ENCODE measurements at regions not wholly inside any gene's neighbourhood (a gene's known extent, or its start where the extent isn't known, plus 50 kb on each side); places are given as distances from the start of the nearest gene placed in this dataset.

DNA sequence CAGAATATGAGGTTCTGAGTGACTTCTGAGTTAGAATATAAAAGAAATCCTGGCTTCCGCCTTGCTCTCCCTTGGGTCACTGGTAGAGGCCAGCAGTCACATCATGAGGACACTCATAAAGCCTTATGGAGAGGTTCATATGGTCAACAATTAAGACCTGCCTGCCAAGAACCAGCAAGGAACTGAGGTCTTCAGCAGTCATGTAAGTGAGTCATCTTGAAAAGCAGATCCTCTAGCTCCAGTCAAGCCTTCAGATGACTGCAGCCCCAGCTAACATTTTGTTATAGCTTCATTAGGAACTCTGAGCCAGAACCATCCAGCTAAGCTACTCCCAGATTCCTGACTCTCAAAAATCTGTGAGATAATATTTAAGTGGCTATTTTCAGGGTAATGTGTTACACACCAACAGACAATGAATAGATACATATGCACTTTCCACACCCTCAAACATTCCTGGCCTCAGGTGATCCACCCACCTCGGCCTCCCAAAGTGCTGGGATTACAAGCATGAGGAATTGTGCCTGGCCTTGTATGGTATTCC lies 447.2 kb downstream of the SHQ1 start:
- no peak for DNase-seq (ENCODE audit: low read depth in 2 of 2)

GRCh38 chr3:72398781-72399180 lies 449.5 kb downstream of the SHQ1 start:
- DNase-seq (ENCODE audit: low read depth in 2 of 2): no peak

DNA sequence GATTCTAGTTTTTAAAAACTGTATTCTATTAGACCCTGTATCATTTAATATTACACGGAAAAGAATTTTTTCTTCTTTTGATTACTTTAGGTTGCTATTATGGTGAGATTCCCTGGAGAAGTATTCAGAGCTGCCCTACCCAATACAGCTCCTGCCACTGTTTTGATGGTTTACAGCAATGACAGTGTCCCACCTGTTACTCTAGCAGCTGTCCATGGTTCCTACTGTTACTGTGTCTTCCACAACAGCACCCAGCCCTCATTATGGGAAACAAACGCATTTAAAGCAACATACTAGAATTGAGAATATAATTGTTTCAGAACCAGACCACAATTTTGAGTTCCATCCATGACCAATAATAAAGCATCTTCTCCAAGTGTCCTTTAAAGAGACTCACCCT lies 450.7 kb downstream of the SHQ1 start:
- DNase-seq (ENCODE audit: low read depth in 2 of 2): no peak

DNA sequence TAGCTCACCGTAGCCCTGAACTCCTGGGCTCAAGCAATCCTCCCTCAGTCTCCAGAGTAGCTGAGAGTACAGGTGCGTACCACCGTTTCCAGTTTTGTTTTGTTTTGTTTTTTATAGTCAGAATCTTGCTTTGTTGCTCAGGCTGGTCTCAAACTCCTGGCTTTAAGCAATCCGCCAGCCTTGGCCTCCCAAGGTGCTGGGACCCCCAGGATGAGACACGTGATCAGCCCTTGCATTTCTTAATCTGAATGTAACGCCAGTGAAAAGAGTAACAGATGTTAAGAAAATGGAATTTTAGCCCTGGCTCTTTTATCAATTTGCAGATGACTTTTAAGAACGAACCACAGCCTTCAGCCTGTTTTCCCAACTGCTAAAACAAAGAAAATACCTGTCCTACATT lies 451.3 kb downstream of the SHQ1 start:
- no peak for DNase-seq (ENCODE audit: low read depth in 2 of 2)

DNA sequence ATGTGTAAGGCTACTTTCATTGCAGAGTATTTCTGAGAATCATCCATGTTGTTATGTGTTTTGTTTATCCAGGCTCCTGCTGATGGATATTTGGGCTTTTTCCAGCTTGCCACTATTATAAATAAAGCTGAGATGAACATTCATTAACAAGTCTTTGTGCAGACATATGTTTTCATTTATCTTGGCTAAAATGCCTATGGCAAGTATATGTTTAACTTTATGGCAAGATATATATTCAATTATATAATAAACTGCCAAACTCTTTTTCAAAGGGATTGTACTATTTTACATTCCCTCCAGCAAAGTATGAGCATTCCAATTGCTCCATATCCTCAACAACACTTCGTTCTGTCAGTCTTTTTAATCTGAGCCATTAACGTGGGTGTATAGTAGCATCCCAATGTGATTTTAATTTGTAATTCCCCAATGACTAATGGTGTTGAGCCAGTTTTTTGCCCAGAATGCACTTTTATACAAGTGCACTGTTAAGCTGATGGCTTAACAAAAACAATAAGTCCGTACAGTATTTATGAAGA lies 452.4 kb downstream of the SHQ1 start:
- DNase-seq (ENCODE audit: low read depth in 2 of 2): no peak

DNA sequence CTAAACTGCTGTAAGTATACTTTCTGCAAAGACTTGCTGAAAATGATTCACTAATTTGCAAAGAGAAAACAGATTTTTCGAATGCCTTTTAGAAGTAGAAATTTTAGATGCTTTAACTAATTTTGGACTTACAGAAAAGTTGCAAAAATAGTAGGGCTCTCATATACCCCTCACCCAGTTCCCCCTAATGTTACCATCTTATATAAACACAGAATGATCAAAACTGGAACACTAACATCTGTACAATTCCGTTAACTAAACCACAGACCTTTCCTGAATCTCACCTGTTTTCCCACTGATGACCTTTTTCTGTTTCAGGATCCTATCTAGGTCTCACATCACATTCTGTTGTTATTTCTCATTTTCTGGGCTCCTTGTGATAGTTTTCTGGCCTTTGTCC lies 454.8 kb downstream of the SHQ1 start:
- DNase-seq (ENCODE audit: low read depth in 2 of 2): no peak

DNA sequence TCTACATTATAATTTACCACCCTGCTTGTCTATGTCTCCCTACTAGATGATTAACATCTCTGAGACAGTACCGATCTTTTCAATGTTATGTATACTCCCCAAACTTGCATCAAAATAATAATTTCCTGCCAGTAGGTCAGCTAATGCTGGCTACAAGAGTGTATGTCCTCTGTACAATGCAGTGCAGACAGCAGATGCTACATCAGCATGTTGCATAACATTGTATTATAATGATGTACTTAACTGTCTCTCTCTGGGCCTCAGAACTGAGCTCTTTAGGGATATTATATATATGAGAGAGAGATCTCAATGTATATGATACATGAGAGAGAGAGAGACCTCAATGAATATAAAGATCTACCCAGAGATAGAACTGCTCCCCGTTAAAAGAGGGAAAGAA lies 456.6 kb downstream of the SHQ1 start:
- no peak for DNase-seq (ENCODE audit: low read depth in 2 of 2)

GRCh38 chr3:72390841-72391240 lies 457.4 kb downstream of the SHQ1 start:
- DNase-seq (ENCODE audit: low read depth in 2 of 2): no peak

- no peak for DNase-seq (ENCODE audit: low read depth in 2 of 2)
Measured at GRCh38 chr3:72388644-72389043, 459.6 kb downstream of the SHQ1 start.

GRCh38 chr3:72388117-72388516 lies 460.1 kb downstream of the SHQ1 start:
- no peak for DNase-seq (ENCODE audit: low read depth in 2 of 2)

DNA sequence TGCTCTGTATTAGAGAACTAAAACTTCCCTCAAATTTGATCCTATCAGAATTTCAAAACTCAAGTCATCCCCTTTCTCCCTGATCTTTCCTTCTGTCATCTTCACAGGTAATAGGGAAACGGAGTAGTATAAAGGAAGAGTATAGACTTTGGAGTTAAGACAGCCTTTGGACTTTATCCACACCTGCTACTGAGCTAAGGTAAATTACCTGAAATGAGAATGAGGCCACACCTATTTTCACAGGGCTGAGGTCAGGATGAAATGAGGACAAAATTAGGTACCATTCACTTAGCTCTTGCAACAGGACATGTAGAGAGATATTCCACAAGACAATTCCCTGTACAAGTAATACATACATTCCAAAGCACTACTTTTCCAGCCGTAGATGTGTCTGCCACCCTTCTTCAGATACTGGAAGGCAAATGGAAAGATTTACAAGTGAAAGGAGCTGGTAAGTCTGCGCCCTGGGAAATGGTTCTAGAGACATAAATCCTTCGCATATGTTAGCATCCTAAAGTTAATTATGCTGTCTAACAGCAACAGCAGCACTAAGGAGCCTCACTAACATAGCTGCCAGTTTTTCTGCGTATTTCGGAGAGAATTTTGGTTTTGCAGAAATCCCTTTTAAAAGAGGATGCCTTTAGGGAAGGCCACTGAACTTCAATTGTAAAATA lies 461.8 kb downstream of the SHQ1 start:
- DNase-seq (ENCODE audit: low read depth in 2 of 2): no peak

GRCh38 chr3:72385167-72385566 lies 463.1 kb downstream of the SHQ1 start:
- DNase-seq (ENCODE audit: low read depth in 2 of 2): no peak

DNA sequence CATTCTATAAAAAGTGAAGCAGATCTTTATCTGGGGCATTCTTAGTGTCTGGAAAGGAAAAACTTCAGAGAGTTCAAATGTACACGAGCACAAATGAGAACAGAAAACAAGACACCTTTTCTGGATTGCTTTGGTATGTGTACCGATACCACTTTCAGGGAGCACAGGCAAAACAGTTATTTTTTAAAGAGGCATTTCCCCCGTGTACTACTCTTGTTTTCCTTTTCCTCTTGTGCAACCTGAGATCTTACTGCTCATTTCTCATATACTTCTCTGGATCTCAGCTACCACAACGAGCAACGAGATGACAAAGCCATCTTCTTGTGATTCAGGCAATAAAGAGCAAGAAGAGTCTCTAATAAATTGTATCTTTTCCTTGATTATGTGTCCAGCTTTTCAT lies 463.6 kb downstream of the SHQ1 start:
- DNase-seq (ENCODE audit: low read depth in 2 of 2): no peak

DNA sequence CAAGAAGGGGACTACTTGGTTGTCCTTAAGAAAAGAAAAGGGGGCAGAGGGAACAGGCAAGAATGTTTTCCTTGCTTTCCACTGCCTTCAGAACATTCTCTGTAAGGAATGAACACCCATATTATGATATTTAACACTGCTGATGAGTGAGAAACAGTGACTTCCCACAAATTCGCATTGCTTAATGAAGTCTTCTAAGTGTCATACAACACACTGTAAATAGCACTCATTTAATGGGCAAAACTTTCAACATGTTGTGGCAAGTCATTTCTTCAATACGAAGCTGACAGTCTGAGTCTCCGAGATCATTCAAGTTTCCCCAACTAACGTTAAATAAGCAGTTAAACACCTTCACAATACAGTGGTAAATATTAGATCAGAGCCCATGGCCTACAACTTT lies 464.4 kb downstream of the SHQ1 start:
- no peak for DNase-seq (ENCODE audit: low read depth in 2 of 2)

GRCh38 chr3:72383230-72383629 lies 465.0 kb downstream of the SHQ1 start:
- no peak for DNase-seq (ENCODE audit: low read depth in 2 of 2)

DNA sequence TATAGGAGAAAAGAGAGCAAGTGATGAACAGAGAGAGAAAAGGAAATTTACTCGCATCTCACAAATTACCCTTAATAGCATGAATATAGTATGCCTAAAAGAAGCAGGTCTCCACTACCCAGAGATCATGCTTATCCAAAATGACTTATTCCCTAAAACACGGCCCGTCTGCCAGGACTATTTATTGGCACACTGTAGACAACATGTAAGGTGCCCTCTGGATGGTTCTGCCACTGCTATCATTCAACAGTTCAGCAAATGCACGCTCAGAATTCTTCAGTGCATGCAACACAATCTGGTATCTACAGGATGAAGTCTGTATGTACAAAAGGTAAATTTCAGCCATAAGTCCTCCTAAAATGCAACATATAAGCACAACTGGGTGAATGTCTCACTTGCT lies 465.8 kb downstream of the SHQ1 start:
- no peak for DNase-seq (ENCODE audit: low read depth in 2 of 2)

- no peak for DNase-seq (ENCODE audit: low read depth in 2 of 2)
Measured at GRCh38 chr3:72381584-72381983, 466.7 kb downstream of the SHQ1 start.

GRCh38 chr3:72380711-72381493 lies 467.3 kb downstream of the SHQ1 start:
- DNase-seq (ENCODE audit: low read depth in 2 of 2): no peak

DNA sequence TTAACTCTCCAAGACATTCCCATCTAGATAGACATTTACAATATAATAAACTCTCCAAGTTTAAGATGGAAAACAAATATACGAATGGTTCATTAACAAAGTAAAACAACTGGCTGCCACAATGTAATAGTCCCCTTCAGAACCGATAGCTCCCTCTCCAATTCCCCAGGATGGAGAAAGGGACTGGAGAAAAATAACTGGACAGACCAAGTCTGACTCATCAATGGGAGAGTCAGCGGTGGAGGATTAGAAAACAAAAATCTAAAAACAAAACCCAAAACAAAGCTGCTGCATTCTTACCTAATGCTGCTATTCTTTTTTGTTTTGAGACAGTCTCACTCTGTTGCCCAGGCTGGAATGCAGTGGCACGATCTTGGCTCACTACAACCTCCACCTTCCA lies 468.1 kb downstream of the SHQ1 start:
- DNase-seq (ENCODE audit: low read depth in 2 of 2): no peak

GRCh38 chr3:72379500-72380187 lies 468.6 kb downstream of the SHQ1 start:
- DNase-seq (ENCODE audit: low read depth in 2 of 2): no peak

DNA sequence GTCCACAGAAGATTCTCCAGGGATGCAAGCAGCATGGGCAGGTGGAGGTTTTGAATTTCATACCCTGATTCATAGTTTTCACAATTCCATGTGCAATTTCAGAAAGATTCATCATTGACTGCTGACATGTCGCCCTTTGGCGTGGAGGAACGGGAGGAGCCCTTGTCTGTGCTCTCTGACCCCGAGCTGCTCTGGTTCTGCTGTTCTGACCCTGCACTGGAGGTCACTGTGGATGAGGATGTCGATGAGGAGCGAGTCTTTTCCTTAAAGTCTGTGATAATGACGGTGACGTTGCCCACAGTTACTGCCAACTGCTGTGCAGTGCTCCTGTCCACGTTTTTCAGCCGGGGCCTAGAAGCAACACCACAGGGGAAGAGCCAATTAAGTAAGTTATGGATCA lies 470.0 kb downstream of the SHQ1 start:
- DNase-seq (ENCODE audit: low read depth in 2 of 2): no peak

- DNase-seq (ENCODE audit: low read depth in 2 of 2): no peak
Measured at GRCh38 chr3:72376956-72377710, 471.1 kb downstream of the SHQ1 start.

Measured in activated CD4-positive, alpha-beta T cell treated with anti-CD3 and anti-CD28 coated beads for 24 hours (primary cell).